Loucy (cell line): ENCODE measurements at regions not wholly inside any gene's neighbourhood (a gene's known extent, or its start where the extent isn't known, plus 50 kb on each side); places are given as distances from the start of the nearest gene placed in this dataset.
"Not testable (repeated sequence)": the region's sequence is repeated elsewhere in the genome, so short reads cannot be mapped to it uniquely, and the experiment has no call there.

ENCODE experiments used
- H2AFZ ChIP-seq: fragments of 200-600 bp; sonication (generic); 2 replicates; pipeline ENCODE4 v1.6.0; 2016; ENCODE audit warnings: antibody characterized with exemption, mild to moderate bottlenecking, low read length, moderate library complexity
- H3F3A ChIP-seq: fragments of 200-600 bp; 2 replicates; pipeline ENCODE4 v1.6.0; 2016; ENCODE audit warnings: antibody characterized with exemption, low read depth, mild to moderate bottlenecking
- H3K27me3 ChIP-seq: fragments of 200-600 bp; sonication (generic); 2 replicates; pipeline ENCODE4 v1.6.1; 2014; ENCODE audit warnings: low read length, mild to moderate bottlenecking; ENCODE audit not compliant: insufficient read depth, poor library complexity, severe bottlenecking
- H3K36me3 ChIP-seq: fragments of 200-600 bp; sonication (generic); 2 replicates; pipeline ENCODE4 v1.6.1; 2016; ENCODE audit warnings: low read length; ENCODE audit not compliant: insufficient read depth
- H3K4me1 ChIP-seq: fragments of 200-600 bp; sonication (generic); 2 replicates; pipeline ENCODE4 v1.5.1; 2014; ENCODE audit warnings: low read length, mild to moderate bottlenecking; ENCODE audit not compliant: insufficient read depth, poor library complexity, severe bottlenecking
- H3K4me2 ChIP-seq: fragments of 200-600 bp; sonication (generic); 2 replicates; pipeline ENCODE4 v1.6.0; 2014; ENCODE audit warnings: antibody characterized with exemption, low read length, low read depth, mild to moderate bottlenecking; ENCODE audit not compliant: poor library complexity, severe bottlenecking
- H3K4me3 ChIP-seq: fragments of 200-600 bp; sonication (generic); 2 replicates; pipeline ENCODE4 v1.5.1; 2014; ENCODE audit warnings: low read length, mild to moderate bottlenecking, mixed read lengths; ENCODE audit not compliant: poor library complexity, severe bottlenecking
- H3K79me2 ChIP-seq: fragments of 200-600 bp; sonication (generic); 2 replicates; pipeline ENCODE4 v1.6.1; 2014; ENCODE audit warnings: low read length; ENCODE audit not compliant: insufficient read depth
- H3K9ac ChIP-seq: fragments of 200-600 bp; sonication (generic); 2 replicates; pipeline ENCODE4 v1.6.0; 2014; ENCODE audit warnings: mild to moderate bottlenecking, low read depth, low read length, moderate library complexity; ENCODE audit not compliant: poor library complexity, severe bottlenecking
- H3K9me2 ChIP-seq: fragments of 200-600 bp; sonication (generic); replicated peaks from 2 replicates; pipeline ENCODE4 v1.6.1; 2016; ENCODE audit warnings: low read depth, low read length, mixed read lengths
- H3K9me3 ChIP-seq: fragments of 200-600 bp; sonication (generic); 2 replicates; pipeline ENCODE4 v1.6.1; 2014; ENCODE audit warnings: mild to moderate bottlenecking, antibody characterized with exemption, low read length, low read depth; ENCODE audit not compliant: insufficient read depth
- H4K20me1 ChIP-seq: fragments of 200-600 bp; sonication (generic); 2 replicates; pipeline ENCODE4 v1.6.0; 2014; ENCODE audit warnings: antibody characterized with exemption, low read length, mild to moderate bottlenecking; ENCODE audit not compliant: insufficient read depth, poor library complexity, severe bottlenecking
- EZH2phosphoT487 ChIP-seq: fragments of 200-600 bp; IDR thresholded peaks from 2 replicates; pipeline ENCODE4 v1.6.1; 2018; ENCODE audit warnings: antibody characterized with exemption, mild to moderate bottlenecking, moderate library complexity, borderline replicate concordance
- TF ChIP-seq, protein P1 (sequence below): fragments of 200-600 bp; sonication (generic); conservative IDR thresholded peaks from 2 replicates; pipeline ENCODE4 v1.5.1; 2014; ENCODE audit warnings: mild to moderate bottlenecking, antibody characterized with exemption, low read length

GRCh38 chr6:144673807-144674206 lies 388.7 kb downstream of the UTRN start:
- Histone ChIP-seq H3K4me3 (no peak overlapping the region), H3K79me2 (peaks cover 24% of the 10 kb centered on the region), H4K20me1 (no peaks in the 10 kb centered on the region), H3F3A (no peaks in the 10 kb centered on the region), H3K9me3 (peaks cover 31% of the 10 kb centered on the region; the same call in 1 of the 2 replicates), H3K36me3 (0 out of 2 replicates have a peak, but pooled peaks cover 6% of the 10 kb centered on the region), H2AFZ (no peak overlapping the region), H3K4me1 (peaks cover 9% of the 10 kb centered on the region), H3K27me3 (no peaks in the 10 kb centered on the region), H3K9ac (no peak overlapping the region), H3K4me2 (no peak overlapping the region), H3K9me2 (no peaks in the 10 kb centered on the region)
- TF ChIP-seq, protein P1, sequence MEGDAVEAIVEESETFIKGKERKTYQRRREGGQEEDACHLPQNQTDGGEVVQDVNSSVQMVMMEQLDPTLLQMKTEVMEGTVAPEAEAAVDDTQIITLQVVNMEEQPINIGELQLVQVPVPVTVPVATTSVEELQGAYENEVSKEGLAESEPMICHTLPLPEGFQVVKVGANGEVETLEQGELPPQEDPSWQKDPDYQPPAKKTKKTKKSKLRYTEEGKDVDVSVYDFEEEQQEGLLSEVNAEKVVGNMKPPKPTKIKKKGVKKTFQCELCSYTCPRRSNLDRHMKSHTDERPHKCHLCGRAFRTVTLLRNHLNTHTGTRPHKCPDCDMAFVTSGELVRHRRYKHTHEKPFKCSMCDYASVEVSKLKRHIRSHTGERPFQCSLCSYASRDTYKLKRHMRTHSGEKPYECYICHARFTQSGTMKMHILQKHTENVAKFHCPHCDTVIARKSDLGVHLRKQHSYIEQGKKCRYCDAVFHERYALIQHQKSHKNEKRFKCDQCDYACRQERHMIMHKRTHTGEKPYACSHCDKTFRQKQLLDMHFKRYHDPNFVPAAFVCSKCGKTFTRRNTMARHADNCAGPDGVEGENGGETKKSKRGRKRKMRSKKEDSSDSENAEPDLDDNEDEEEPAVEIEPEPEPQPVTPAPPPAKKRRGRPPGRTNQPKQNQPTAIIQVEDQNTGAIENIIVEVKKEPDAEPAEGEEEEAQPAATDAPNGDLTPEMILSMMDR, result no peak
- no peak for TF ChIP-seq EZH2phosphoT487

DNA sequence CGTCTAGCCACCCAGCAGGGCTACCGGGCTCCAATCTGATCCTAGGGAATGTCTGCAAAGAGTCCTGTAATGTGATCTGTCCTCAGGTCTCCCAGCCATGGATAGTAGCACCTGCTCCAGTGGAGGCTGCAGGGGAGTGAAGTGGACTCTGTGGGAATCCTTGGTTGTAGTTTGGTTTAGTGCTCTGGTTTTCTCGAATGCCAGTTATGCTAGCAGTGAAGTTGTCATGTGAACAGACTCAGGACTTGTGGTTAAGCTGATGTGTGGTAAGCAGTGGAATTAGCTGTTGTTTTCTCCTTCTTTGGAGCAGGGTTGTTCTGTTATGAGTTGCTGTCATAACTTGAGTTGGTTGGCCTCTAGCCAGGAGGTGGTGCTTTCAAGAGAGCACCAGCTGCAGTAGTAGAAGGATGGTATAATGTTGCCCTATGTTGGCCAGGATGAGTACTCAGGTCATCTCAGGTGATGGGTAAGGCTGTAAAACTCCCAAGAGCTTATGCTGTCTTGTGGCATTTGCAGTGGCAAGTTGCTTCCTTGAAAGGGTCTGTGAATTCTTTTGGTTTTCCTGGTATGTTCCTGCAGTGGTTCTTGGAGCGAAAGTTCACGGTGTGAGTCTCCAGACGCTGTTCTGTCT lies 390.2 kb downstream of the UTRN start:
- H3K4me2 ChIP-seq, result peak overlapping the region; percentile 23

DNA sequence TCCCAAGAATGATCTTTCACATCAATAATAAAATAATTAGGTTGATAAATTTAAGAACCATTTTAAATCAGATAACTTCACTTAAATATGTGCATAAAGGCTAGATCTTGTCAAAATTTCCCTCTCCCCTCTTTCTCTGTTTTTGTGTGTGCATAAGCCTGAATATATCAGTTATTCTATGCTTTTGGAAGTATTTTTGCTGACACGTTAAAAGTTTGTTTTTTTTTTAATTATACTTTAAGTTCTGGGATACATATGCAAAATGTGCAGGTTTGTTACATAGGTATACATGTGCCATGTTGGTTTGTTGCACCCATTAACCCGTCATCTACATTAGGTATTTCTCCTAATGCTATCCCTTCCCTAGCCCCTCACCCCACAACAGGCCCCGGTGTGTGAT lies 391.2 kb downstream of the UTRN start:
- H3K9ac ChIP-seq, H3K4me2 ChIP-seq, H4K20me1 ChIP-seq, H3K9me2 ChIP-seq, H3K27me3 ChIP-seq, H3K4me1 ChIP-seq, H3F3A ChIP-seq, H2AFZ ChIP-seq, H3K4me3 ChIP-seq: not testable (repeated sequence)
- H3K36me3 ChIP-seq, result peaks cover 14% of the 10 kb centered on the region; the same call in 1 of the 2 replicates
- H3K9me3 ChIP-seq, result peaks cover 25% of the 10 kb centered on the region; the same call in 1 of the 2 replicates
- peaks cover 24% of the 10 kb centered on the region for H3K79me2 ChIP-seq

More for the DNA sequence above, 390.2 kb downstream of the UTRN start:
- Histone ChIP-seq H3K4me3 (no peak overlapping the region), H3K9me3 (peaks cover 31% of the 10 kb centered on the region; the same call in 1 of the 2 replicates), H2AFZ (no peak overlapping the region), H4K20me1 (no peaks in the 10 kb centered on the region), H3K9me2 (no peaks in the 10 kb centered on the region), H3K27me3 (no peaks in the 10 kb centered on the region), H3F3A (no peaks in the 10 kb centered on the region), H3K9ac (no peak overlapping the region), H3K4me1 (peaks cover 9% of the 10 kb centered on the region), H3K79me2 (peaks cover 24% of the 10 kb centered on the region), H3K36me3 (peaks cover 6% of the 10 kb centered on the region; the same call in 1 of the 2 replicates)
- TF ChIP-seq, protein P1, result no peak
- TF ChIP-seq EZH2phosphoT487, result no peak

GRCh38 chr6:144677263-144677662 lies 392.1 kb downstream of the UTRN start:
- not testable (repeated sequence) for H3K9me2 ChIP-seq, H3K4me1 ChIP-seq, H3F3A ChIP-seq, H3K9ac ChIP-seq, H3K4me2 ChIP-seq, H2AFZ ChIP-seq, H3K27me3 ChIP-seq, H4K20me1 ChIP-seq, H3K4me3 ChIP-seq
- H3K9me3 ChIP-seq, result peaks cover 16% of the 10 kb centered on the region; the same call in 1 of the 2 replicates
- peaks cover 16% of the 10 kb centered on the region for H3K79me2 ChIP-seq
- H3K36me3 ChIP-seq, result peaks cover 17% of the 10 kb centered on the region; the same call in 1 of the 2 replicates
